RCC 7860 (cell line): ENCODE measurements at regions not wholly inside any gene's neighbourhood (a gene's known extent, or its start where the extent isn't known, plus 50 kb on each side); places are given as distances from the start of the nearest gene placed in this dataset.
"Not testable (repeated sequence)": the region's sequence is repeated elsewhere in the genome, so short reads cannot be mapped to it uniquely, and the experiment has no call there.

Experiments
- DNase-seq: peaks from one replicate; pipeline ENCODE4 v3.0.0-alpha.2; 2015; ENCODE audit warnings: low spot score
- FAIRE-seq: peaks from 2 replicates; lab custom pipeline; 2012; peaks lifted over from hg19 to GRCh38; lab: Jason Lieb, UNC

- FAIRE-seq (no peak), DNase-seq (no peak)
These were observed 100.6 kb upstream of the PNPLA4 start for GRCh38 chrX:8027827-8028226.

GRCh38 chrX:8025705-8026104 is 98.5 kb upstream of the PNPLA4 start:
- DNase-seq = no peak
- FAIRE-seq = no peak

GRCh38 chrX:8018934-8019333 is 91.7 kb upstream of the PNPLA4 start:
- no peak for FAIRE-seq
- no peak for DNase-seq

- DNase-seq (no peak), FAIRE-seq (no peak)
These were observed 82.9 kb upstream of the PNPLA4 start for GRCh38 chrX:8010105-8010504.

GRCh38 chrX:8005678-8006347 is 78.6 kb upstream of the PNPLA4 start:
- no peak for FAIRE-seq
- DNase-seq = no peak

GRCh38 chrX:8003147-8003883 is 76.1 kb upstream of the PNPLA4 start:
- DNase-seq (no peak), FAIRE-seq (no peak)

- no peak for DNase-seq
- FAIRE-seq = no peak
These were observed 69.6 kb upstream of the PNPLA4 start for GRCh38 chrX:7996851-7997250.

GRCh38 chrX:7996414-7996813 is 69.2 kb upstream of the PNPLA4 start:
- DNase-seq (no peak), FAIRE-seq (peak; percentile 87)

GRCh38 chrX:7993873-7994272 is 66.7 kb upstream of the PNPLA4 start:
- DNase-seq = no peak
- no peak for FAIRE-seq

- peak; percentile 26 for DNase-seq
- not testable (repeated sequence) for FAIRE-seq
These were observed 61.0 kb upstream of the PNPLA4 start for GRCh38 chrX:7988013-7988759.

GRCh38 chrX:7987160-7988012 is 60.2 kb upstream of the PNPLA4 start:
- DNase-seq (no peak), FAIRE-seq (no peak)

GRCh38 chrX:7986738-7987137 is 59.5 kb upstream of the PNPLA4 start:
- not testable (repeated sequence) for FAIRE-seq, DNase-seq

GRCh38 chrX:7985568-7985967 is 58.4 kb upstream of the PNPLA4 start:
- DNase-seq = peak; percentile 26
- no peak for FAIRE-seq

GRCh38 chrX:7983581-7983980 is 56.4 kb upstream of the PNPLA4 start:
- DNase-seq (no peak), FAIRE-seq (no peak)
